GM19397 (cell line): ENCODE measurements at regions not wholly inside any gene's neighbourhood (a gene's known extent, or its start where the extent isn't known, plus 50 kb on each side); places are given as distances from the start of the nearest gene placed in this dataset.

Experiments
- ATAC-seq: cut with Tn5 transposase; IDR thresholded peaks from one replicate; pipeline ENCODE4 v1.9.1; 2021; ENCODE audit warnings: mild to moderate bottlenecking, moderate library complexity; ENCODE audit not compliant: unreplicated experiment

DNA sequence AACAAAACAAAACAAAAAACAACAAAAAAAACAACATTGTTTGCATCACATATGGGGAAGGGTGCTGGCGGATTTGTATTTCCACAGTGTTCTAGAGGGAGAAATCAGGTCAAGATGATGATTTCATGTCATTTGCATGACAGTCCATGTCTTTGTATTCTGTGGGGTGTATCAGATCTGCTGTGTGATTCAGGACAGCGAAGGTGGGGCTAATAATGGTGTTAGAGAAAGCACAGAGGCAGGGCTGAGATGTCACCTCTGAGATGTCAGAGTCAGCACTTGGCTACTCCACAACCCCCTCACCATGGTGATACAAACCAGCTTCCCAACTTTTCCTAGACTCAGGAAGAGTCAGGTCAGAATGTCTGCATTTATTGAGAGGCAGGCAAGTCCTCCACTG, 543.2 kb downstream of the BCL11B start:
- no peak for ATAC-seq

DNA sequence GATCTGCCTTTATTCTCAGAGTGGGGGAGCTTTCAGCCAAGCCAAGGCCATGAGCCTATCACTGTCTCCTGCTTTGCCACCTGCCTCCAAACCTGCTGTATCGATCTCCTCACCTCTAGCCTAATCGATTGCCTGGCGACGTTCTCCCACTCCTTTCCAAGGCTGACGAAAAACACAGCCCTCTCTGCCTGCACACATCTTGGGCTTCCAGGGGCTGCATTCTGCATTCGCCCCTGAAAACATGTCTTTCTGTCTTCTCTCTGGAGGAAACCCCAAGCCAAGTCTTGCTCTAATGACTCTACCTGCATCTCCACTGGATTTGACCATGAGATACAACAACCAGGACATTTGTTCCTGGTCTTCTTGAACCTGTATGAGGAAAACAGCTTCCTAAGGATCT, 540.7 kb downstream of the BCL11B start:
- no peak for ATAC-seq

DNA sequence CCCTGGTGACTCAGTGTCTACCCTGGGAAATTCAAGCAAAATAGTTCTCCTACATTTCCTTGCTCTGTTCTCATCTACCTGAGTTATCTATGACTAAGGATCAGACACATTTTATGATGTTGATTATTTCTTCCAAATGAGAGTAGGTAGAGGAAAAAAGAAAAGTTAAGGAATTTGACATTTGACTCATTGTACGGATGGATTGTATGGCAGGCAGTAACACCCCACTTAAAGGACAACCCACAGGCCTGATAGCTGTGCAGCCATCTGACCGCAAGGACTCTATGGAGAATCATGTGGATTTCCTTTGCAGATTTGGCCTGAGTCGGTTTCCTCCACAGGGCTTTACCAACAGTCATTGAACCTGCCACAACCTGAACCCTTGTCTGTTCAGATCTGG, 540.3 kb downstream of the BCL11B start:
- no peak for ATAC-seq

DNA sequence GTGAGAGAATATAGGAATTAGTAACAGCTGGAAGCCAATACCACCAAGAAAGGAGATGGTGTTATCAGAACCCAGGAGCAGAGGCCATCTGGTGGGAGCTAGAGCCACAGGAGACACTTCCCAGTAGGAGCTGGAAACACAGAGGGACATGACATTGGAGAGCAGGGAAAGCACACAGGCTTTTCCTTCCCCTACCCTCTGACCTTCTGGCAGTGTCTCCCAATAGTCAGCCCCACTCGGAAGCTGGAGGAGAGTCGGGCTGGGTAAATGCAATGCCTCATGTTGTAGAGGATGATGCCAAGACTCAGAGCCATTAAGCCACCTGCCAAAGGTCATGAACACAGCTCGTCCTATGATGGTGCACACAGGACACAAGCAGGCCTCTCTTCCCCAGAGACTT, 538.5 kb downstream of the BCL11B start:
- no peak for ATAC-seq

DNA sequence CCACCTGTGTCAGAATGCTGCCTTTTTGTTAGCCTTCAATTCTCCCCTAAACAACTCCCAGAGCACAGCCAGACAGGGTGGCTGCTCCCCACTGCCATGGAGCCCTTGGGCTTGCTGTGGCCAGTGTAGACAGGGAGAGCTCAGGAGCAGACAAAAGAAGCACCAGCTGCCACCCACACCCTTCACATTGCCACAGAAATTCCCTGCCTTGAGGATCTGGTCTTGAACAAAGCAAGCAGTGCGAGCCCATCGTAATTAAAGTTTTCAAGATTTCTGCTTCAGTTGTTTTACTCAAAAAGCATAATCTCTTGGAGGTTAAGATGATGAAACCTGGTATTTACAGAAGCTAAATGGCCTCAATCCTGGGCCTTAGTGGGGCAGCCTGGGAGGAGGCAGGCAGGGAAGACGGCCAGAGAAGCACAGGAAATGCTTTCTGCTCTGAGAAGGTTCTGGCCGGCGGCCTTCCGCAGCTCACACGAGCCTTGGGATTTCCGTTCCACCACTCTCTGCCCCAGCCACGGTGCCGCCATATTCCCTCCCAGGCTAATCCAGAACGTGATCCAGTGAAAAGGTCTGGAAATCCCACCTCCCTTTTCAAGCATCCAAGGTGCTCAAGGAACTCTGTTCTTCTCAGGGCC, 535.2 kb downstream of the BCL11B start:
- no peak for ATAC-seq

DNA sequence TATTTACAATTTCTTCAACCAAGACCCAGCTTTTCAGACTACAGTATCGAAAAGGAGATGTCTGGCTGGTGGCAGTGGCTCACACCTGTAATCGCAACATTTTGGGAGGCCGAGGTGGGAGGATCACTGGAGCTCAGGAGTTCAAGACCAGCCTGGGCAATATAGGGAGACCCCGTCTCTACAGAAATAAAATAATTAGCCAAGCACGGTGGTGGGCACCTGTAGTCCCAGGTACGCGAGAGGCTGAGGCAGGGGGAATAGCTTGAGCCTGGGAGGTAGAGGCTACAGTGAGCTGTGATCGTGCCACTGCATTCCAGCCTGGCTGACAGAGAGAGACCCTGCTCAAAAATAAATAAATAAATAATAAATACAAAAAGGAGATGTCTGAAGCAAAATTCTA, 530.5 kb downstream of the BCL11B start:
- ATAC-seq = no peak

DNA sequence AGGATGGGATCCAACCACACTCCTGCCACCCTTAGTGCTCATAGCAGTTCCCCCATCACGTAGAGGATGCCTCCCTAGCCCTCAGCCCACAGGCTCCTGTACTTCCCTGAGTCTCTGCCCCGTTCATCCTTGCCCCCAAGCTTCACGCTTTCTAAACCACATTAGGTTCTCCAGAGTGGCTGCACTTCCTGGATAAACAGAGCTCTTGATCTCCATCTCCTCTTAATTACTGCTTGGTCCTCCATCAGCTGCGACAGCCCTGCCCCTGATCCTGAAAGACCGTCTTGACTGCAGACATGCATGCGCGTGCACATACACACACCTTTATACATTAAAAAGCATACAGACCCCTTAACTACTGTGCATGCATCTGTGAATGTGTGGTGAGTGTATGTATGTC, 530.0 kb downstream of the BCL11B start:
- ATAC-seq = no peak

DNA sequence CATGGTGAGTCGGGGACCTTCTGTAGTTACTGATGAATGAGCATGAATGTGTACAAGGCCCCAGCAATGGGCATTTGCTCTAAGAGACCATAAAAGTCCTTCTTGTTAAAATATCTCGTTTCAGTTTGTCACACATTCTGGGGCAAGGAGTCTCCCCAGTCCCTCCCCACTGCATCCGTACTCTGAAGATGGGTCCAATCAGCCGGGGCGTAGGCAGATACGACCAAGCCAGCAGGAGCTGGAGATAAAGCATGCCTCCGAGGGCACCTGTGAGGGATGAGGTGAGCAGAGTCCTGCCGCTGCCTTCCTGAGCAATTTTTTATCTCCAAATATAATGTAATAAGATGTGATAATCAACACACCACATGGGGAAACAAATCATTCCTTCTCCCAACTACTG, 528.5 kb downstream of the BCL11B start:
- no peak for ATAC-seq

DNA sequence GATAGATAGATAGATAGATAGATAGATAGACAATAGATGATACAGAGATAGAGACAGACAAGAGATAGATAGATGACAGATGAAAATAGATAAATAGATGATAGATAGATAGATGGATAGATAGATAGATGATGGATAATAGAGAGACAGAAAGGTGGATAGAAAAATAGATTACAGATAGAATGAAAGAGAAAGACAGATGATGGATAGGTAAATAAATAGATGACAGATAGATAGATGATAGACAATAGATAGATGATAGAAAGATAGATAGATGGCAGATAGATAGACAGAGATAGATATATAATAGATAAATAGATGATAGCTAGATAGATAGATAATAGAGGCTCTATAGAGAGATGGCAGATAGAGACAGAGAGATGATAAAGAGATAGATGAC, 523.0 kb downstream of the BCL11B start:
- no peak for ATAC-seq

DNA sequence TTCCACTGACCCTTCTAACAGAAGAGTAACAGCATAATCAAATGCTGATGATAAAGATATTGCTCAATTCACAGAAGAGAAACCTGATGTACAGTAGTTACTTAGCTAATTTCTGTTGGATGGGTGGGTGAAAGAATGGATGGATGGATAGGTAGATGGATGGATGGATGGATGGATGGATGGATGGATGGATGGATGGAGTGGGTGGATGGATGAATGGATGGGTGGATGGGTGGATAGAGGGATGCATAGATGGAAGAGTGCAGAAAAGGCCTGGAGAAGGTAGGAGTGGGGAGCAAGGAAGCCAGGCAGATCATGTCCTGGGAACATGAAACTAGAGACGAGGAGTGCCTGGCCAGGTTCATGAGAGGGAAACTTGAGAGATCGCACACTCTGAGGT, 520.9 kb downstream of the BCL11B start:
- ATAC-seq = no peak

DNA sequence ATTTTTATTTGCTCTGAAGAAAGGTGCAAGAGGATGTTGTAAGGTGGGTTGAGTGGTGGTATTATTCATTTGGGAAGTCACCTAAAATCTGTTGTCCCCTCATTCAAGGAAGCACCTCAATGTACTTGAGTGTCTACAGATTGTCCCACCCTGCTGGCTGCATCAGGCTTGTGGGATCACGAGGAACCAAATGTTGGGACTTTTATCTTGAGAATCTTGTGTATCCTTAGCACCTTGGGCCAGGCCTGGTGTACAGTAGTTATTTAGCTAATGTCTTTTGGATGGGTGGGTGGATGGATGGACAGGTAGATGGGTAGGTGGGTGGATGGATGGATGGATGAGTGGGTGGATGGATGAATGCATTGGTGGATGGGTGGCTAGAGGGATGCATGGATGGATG, 519.3 kb downstream of the BCL11B start:
- no peak for ATAC-seq

DNA sequence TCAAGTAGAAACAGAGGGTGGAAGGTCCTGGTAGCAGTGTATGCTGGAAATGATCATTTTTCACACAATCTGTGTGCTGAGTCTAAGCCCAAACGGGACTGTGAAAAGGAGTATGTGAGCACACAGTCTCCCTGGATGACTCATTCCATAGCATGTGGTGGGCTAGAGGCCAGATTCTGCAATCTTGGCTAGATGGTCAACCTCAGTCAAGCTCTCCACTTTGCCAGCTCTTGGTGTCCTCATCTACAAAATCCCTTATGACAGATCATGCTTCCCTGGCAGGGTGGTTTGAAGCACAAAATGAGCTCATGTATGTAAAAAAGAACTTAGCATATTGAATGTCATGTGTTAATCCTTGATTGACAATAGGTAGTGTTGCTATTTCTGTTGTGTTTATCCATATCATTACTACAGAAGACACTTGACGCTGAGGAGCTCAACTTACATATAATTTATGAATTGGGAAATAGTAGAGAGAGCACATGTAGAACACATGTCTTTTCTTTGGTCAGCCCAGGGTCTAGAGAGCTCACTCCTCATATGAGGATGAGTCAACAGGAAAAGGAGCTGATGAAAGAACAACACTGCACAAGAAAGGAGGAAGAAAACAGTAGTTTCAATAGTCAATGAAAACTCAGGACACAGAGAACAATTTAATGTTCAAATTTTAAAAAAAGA, 517.5 kb downstream of the BCL11B start:
- ATAC-seq = no peak

DNA sequence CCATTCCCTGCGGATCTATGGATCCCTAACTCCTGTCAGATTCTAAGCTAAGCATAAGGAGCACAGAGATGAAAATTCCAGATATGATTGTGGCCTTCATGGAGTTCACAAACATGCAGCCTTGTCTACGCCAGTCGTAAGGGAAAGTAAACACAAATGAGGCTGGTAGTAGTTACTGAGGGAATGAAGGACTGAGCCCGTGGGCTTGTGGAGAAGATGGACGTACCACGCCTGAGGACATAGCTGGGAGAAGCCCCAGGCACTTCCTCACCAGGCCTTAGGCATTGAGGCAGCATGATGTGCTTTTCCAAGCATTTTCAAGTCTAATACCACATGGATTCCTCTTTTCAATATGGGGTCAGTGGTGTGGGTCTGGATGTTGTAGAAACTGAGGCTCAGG, 515.2 kb downstream of the BCL11B start:
- no peak for ATAC-seq

DNA sequence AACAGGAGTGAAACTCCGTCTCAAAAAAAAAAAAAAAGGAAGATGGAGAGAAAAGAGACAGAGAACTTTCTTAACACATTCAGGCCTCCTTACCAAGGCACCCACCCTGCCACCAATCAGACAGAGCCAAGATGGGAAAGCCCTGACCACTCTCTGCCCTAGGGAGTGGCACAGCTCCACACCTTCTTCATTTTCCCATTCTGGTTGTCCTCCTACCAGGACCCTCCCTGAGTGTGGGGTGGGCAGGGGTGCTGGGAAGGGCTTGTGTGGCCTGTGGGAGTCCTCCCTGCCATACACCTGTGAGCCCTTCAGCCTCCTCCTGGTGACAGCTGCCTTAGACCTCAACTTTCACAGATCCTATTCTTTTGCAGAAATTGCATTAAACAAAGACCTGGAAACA, 513.6 kb downstream of the BCL11B start:
- ATAC-seq = no peak

DNA sequence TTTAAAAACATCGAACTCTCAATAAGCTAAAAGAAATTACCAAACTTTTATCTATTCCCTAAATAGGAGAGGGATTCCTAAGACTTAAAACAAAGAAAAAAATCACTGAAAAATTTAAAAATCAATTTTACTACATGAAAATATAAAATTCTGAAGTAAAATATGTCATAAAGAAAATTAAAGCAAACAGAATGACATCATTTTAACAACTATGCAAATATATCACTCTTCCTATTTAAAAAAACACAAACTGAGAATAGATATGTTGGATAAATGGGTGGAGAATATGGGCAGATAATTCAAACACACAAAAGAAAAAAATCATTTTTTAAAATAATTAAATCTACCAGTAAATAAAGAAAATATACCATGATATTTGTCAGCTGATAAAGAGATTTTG, 510.0 kb downstream of the BCL11B start:
- ATAC-seq = no peak

DNA sequence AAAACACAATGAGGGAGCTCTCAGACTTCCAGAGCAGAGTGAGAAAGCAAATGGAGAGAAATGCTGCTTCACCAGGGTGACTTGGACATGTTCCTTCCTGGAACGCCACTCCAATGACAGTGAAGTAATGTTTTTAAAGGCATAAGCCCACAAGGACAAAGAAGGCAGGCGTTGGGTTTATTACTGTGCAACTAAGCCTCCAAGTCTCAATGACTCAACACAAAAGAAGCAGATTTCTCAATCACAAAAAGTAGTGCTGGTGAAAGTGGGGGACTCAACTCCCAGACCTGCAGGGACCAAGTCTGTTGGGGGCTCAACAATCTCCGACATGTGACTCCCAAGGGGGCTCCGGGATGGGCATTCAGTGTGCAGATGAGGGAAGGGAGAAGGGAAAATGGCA, 505.2 kb downstream of the BCL11B start:
- ATAC-seq = no peak

DNA sequence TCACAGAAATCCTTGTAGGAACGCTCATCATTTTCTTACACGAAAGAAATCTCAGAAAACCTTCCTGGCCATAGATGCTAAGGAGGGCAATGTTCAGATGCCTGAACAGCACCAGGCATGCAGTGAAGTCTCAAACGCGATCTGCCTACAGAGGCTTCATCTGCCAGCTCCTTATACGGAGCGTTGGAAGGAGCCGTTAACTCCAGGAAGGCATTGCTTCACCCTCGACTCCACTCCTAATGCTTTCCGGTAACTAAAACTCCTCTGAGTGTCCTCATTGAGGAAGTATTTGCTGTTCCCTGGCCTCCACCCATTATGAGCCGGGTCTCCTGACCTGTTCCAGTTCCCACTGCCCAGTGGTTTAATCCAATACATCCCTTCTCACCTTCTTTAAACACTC, 502.7 kb downstream of the BCL11B start:
- ATAC-seq = no peak

DNA sequence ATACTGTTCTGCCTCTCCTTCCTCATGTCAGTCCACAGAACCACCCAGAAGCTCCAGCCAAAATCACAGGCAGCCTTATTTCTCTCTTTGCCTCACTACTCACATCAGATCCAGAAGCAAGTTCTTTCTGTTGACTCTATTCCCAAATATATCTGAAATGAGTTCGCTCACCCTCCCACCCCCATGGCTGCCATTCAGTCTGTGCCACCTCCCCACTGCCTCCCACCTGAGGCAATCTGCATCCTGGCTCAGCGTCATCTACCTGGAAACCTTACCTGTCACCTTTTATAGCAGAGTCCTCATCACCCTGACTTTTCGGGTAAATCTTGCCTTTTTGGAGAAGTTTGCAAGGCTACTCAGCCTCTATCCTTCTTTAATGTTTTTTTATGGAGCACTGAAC, 501.8 kb downstream of the BCL11B start:
- ATAC-seq = no peak

DNA sequence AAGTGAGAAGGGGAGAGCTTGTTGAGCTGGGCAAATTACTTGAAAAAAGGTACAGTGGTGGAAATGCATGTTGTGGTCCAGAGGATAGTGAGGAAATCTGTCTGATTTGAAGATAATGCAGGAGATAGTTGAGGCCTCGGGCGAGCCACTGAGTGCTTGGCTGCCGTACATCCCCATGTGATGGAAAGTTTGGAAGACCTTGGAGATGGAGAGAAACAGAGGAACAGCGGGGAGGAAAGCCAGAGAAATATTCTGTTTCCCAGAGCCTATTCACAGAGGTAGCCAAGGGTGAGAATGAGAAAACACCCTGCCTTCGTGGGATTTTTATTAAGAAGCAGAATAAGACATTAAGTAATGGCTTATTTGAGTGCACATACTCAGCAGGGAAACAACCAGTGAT, 498.2 kb downstream of the BCL11B start:
- ATAC-seq = no peak

DNA sequence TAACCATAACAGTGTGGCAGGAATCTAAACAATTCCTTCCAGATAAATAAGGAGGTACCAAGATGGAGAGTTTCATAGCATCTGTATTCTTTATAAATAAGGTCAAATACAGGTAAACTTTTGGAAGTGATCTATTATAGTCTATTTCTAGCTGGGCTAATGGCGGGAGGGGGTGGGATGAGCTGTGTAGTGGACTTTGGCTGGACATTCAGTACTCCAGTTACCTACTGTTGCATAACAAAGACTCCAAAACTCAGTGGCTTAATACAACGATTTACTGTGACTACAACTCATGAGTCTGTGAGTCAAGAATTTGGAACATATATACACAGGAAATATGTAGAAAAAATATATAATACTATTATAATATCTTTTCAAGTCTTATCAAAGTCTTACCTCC, 496.1 kb downstream of the BCL11B start:
- no peak for ATAC-seq

DNA sequence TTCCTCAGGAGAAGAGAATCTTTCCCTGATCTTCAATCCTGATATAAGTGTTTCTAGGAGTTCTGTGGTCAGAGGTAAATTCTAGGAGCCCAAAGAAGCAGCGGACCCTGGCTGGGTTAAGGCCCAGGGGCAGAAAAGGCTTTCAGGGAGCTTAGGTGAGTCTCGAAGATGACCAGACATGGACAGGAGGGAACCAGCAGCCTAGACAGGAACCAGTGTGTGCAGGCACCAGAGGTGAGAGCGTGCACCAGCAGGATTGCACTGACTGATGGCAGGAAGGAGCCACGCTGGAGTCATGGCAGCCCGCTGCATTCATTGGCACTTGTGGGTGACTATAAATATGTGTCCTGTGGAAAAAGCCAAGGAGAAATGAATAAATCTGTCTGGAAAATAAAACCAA, 489.9 kb downstream of the BCL11B start:
- no peak for ATAC-seq

DNA sequence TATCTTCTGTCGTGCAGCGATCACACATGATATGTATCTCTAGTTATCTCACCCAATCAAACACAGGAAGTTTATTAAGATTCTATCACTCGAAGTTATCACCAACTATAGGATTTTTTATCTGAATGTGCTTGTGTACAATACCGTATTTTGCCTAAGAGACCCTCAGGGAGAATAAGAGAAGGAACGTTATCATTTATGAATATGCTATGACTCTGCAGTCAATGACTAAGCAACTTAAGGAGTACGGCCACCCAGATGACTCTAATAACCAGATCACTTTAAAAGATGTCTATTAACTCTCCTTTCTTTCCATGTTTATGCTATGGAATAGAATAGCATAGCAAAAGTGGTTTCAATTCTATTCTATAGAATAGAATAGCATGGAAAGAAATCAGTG, 486.4 kb downstream of the BCL11B start:
- ATAC-seq = no peak

DNA sequence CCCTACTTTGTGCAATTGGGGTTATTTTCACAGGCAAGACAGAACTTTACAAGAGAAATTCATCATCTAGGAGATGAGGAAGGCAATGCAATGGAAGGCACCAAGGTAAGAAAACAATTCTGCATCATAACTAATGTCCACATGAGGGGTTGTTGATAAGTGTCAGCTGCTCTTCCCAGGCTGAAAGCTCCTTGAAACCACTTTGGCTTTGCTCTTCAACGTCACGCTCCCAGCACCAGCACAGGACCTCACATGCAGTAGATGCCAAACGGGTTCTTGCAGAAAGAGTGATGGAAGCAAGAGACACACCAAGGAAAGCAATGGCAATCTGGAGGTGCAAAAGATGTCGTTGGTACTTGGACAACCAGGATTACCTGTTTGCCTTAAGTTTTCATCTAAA, 485.5 kb downstream of the BCL11B start:
- no peak for ATAC-seq
